ENCODE measurements at regions not wholly inside any gene's neighbourhood (a gene's known extent, or its start where the extent isn't known, plus 50 kb on each side); places are given as distances from the start of the nearest gene placed in this dataset.

DNA sequence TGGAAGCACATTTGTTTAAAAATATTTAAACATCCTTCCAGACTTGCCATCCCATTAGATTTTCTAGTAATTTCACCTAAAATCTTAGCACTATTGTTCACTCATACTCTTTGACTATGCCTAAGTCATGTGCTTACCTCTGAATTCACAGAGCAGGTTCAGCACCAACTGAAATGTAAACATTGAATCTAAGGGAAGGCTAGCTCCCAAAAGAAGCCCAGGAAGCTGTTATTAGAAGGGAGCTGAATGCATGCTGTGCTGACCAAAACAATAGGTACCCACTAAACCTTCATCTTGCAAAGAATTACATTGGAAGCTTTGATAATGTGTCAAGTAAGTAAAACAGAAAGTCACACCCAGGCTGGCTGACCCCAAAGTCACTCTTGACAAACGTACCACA, 571.3 kb downstream of the GABRG2 start:
- TF ChIP-seq, protein P1, sequence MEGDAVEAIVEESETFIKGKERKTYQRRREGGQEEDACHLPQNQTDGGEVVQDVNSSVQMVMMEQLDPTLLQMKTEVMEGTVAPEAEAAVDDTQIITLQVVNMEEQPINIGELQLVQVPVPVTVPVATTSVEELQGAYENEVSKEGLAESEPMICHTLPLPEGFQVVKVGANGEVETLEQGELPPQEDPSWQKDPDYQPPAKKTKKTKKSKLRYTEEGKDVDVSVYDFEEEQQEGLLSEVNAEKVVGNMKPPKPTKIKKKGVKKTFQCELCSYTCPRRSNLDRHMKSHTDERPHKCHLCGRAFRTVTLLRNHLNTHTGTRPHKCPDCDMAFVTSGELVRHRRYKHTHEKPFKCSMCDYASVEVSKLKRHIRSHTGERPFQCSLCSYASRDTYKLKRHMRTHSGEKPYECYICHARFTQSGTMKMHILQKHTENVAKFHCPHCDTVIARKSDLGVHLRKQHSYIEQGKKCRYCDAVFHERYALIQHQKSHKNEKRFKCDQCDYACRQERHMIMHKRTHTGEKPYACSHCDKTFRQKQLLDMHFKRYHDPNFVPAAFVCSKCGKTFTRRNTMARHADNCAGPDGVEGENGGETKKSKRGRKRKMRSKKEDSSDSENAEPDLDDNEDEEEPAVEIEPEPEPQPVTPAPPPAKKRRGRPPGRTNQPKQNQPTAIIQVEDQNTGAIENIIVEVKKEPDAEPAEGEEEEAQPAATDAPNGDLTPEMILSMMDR (IDR thresholded peaks at IDR 0.05; ENCODE audit: low read depth, low read length), result no peak
- ChIA-PET CTCF (no interaction called here), POLR2A (no interaction called here)
- peaks cover 5% of the 10 kb centered on the region; the same call in 1 of the 2 replicates for H3K9me3 ChIP-seq (ENCODE audit: control insufficient read depth, insufficient read depth, low read length)
- no peaks in the 10 kb centered on the region for H3K27me3 ChIP-seq (ENCODE audit: control insufficient read depth, insufficient read depth, low read length)
- H3K27ac ChIP-seq (ENCODE audit: low read depth, low read length), result no peak overlapping the region
- no peak overlapping the region for H3K4me3 ChIP-seq (ENCODE audit: low read depth, low read length)
- no peak for DNase-seq (ENCODE audit: low read depth, low spot score)

DNA sequence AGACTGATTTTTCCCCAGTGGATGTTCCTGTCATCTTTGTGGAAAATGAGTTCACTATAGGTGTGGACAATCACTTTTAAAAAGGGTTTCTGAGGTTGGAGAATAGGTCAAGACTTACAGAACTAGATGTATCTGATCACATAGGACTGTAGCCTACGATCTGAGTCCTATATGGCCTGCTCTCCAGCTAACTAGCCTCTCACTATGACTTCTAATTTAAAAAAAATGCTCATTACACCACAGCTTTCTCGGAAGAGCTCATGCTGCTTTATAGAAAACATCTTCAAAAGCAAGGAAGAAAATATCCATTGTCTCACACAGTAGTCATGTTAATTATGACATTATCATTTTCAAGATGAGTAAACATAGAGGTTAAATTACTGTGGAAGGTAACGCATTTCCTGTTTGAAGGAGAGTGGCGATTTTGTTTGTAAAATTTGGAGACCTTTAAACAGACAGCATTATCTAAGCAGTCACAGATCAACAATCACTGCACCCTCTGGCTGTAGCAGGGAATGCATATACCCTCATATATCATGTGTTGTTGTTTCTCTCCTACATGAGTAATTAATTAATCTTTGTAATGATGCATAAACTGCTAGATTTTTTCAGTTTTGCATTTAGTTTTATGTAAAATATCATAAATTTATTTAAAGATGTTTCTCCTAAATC, 573.7 kb downstream of the GABRG2 start:
- H3K4me3 ChIP-seq (ENCODE audit: low read depth, low read length), result no peak overlapping the region
- H3K9me3 ChIP-seq (ENCODE audit: control insufficient read depth, insufficient read depth, low read length), result no peaks in the 10 kb centered on the region
- no peak overlapping the region for H3K27ac ChIP-seq (ENCODE audit: low read depth, low read length)
- TF ChIP-seq, protein P1 (IDR thresholded peaks at IDR 0.05; ENCODE audit: low read depth, low read length), result no peak
- CTCF ChIA-PET, result interaction anchor here (0.7 kb wide), 1 partner anchor 13 kb away, joined by 3 read pairs; no protein-coding TSS in a partner anchor
- POLR2A ChIA-PET, result no interaction called here
- H3K27me3 ChIP-seq (ENCODE audit: control insufficient read depth, insufficient read depth, low read length), result no peaks in the 10 kb centered on the region
- no peak for DNase-seq (ENCODE audit: low read depth, low spot score)

DNA sequence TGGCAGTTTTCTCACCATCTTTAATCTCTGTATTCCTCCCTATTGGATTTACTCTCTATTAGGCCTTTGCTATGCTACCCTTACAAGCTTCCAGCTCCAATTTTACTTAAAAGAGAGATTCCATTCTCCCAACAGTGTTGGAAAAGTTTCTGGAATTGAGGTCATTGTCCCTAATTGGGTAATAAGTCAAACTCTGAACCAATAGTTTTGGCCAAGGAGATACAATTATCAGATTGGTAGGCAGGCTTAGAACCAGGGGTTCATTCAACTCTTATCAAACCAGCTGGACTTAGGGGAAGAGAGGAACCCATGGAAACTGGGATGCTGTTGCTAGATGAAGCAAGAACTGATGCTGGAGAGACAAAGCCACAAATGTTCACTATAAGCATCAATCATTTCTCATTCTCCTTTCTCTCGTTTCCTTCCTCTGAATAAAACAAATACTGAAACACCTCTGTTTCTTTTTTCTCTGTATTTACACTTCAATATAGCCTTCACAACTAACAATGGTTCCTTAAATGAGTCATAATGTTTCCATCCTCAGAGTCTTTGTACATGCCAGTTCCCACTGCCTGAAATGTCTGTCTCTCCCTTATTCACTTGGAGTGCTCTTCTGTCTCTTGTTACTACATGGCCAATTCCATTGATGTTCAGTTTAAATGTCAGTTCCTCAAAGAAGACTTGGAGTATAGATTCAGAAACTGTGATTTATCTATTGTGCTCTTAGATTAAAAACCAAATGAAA, 587.3 kb downstream of the GABRG2 start:
- Histone ChIP-seq H3K9me3 (ENCODE audit: control insufficient read depth, insufficient read depth, low read length) (peaks cover 4% of the 10 kb centered on the region), H3K27me3 (ENCODE audit: control insufficient read depth, insufficient read depth, low read length) (no peaks in the 10 kb centered on the region), H3K4me3 (ENCODE audit: low read depth, low read length) (no peak overlapping the region), H3K27ac (ENCODE audit: low read depth, low read length) (no peak overlapping the region)
- TF ChIP-seq, protein P1 (IDR thresholded peaks at IDR 0.05; ENCODE audit: low read depth, low read length), result no peak
- ChIA-PET POLR2A (no interaction called here), CTCF (interaction anchor here (0.5 kb wide), 1 partner anchor 14 kb away, joined by 3 read pairs; no protein-coding TSS in a partner anchor)
- DNase-seq (ENCODE audit: low read depth, low spot score), result no peak

DNA sequence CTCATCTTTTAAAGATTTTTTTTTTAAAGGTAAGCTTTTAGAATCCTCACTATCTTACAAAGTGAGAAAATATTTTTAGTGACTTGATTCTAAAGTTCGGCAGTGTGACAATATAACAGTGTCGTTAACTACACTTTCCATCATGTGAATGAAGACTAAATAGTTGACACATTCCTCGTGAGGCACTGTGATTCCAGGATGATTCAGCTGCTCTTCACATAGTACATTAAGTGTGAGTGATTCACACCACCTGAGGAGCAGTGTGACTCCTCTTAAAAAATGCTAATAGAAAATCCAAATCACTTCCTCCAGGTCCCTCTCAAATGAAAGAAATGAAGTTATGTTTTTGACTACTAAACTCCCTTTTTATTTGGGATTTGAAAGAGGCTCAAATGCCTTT, 589.5 kb downstream of the GABRG2 start:
- H3K27me3 ChIP-seq (ENCODE audit: control insufficient read depth, insufficient read depth, low read length), result no peaks in the 10 kb centered on the region
- DNase-seq (ENCODE audit: low read depth, low spot score), result no peak
- H3K4me3 ChIP-seq (ENCODE audit: low read depth, low read length), result no peak overlapping the region
- TF ChIP-seq, protein P1 (IDR thresholded peaks at IDR 0.05; ENCODE audit: low read depth, low read length), result no peak
- CTCF ChIA-PET, result no interaction called here
- peaks cover 4% of the 10 kb centered on the region for H3K9me3 ChIP-seq (ENCODE audit: control insufficient read depth, insufficient read depth, low read length)
- H3K27ac ChIP-seq (ENCODE audit: low read depth, low read length), result no peak overlapping the region
- POLR2A ChIA-PET, result no interaction called here

DNA sequence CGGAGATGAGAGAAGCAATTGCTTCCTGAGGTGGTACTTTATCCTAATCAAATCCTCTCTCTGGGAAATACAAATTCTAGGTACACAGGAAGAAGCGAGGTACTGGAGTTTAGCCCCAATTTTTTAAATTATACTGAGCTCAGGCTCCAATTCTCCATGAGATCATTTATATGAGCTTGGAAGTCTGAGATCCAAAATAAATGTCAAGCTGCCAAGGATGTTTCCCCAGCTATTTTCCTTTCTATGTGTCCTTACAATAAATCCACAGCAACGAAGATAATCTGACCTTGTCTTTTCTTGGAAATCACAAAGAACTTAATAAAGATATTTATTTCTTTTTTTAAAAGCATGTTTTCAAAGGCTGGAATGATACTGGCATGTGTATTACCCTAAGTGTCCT, 597.3 kb downstream of the GABRG2 start:
- Histone ChIP-seq H3K27me3 (ENCODE audit: control insufficient read depth, insufficient read depth, low read length) (no peaks in the 10 kb centered on the region), H3K9me3 (ENCODE audit: control insufficient read depth, insufficient read depth, low read length) (peaks cover 4% of the 10 kb centered on the region; the same call in 1 of the 2 replicates), H3K4me3 (ENCODE audit: low read depth, low read length) (no peak overlapping the region), H3K27ac (ENCODE audit: low read depth, low read length) (no peak overlapping the region)
- CTCF ChIA-PET, result no interaction called here
- TF ChIP-seq, protein P1 (IDR thresholded peaks at IDR 0.05; ENCODE audit: low read depth, low read length), result no peak
- no peak for DNase-seq (ENCODE audit: low read depth, low spot score)
- POLR2A ChIA-PET, result no interaction called here
